GM23338 (cell line): ENCODE measurements at regions not wholly inside any gene's neighbourhood (a gene's known extent, or its start where the extent isn't known, plus 50 kb on each side); places are given as distances from the start of the nearest gene placed in this dataset.
A peak's percentile ranks its signal among the peaks of the same experiment; 100 is the strongest.

ENCODE experiments used
- ATAC-seq: fragments of 200-7000 bp; cut with Tn5 transposase; 3 replicates; pipeline ENCODE4 v1.9.1; 2020
- DNase-seq: peaks from one replicate; pipeline ENCODE4 v3.0.0-alpha.2; 2015; ENCODE audit warnings: low spot score
- H2AFZ ChIP-seq: fragments of 200-600 bp; sonication (generic); 2 replicates; pipeline ENCODE4 v1.8.0; 2016; ENCODE audit warnings: antibody characterized with exemption, mild to moderate bottlenecking, moderate library complexity
- H3F3A ChIP-seq: fragments of 200-600 bp; sonication (generic); replicated peaks from 2 replicates; pipeline ENCODE4 v1.8.0; 2017; ENCODE audit warnings: antibody characterized with exemption, mixed run types, low read depth
- H3K27ac ChIP-seq: fragments of 200-600 bp; sonication (generic); 2 replicates; pipeline ENCODE4 v1.6.1; 2016; ENCODE audit warnings: low read depth
- H3K27me3 ChIP-seq: fragments of 200-600 bp; sonication (generic); 2 replicates; pipeline ENCODE4 v1.8.0; 2016; ENCODE audit warnings: mild to moderate bottlenecking, mixed run types, moderate library complexity; ENCODE audit not compliant: insufficient read depth
- H3K36me3 ChIP-seq: fragments of 200-600 bp; sonication (generic); 2 replicates; pipeline ENCODE4 v1.8.0; 2016; ENCODE audit warnings: mild to moderate bottlenecking; ENCODE audit not compliant: insufficient read depth
- H3K4me1 ChIP-seq: fragments of 200-600 bp; sonication (generic); 2 replicates; pipeline ENCODE4 v1.8.0; 2016; ENCODE audit warnings: mild to moderate bottlenecking, moderate library complexity; ENCODE audit not compliant: insufficient read depth
- H3K4me2 ChIP-seq: fragments of 200-600 bp; sonication (generic); 2 replicates; pipeline ENCODE4 v1.7.1; 2017; ENCODE audit warnings: mixed run types
- H3K4me3 ChIP-seq: fragments of 200-600 bp; sonication (generic); 2 replicates; pipeline ENCODE4 v1.6.1; 2016; ENCODE audit warnings: mixed run types
- H3K79me2 ChIP-seq: fragments of 200-600 bp; sonication (generic); replicated peaks from 2 replicates; pipeline ENCODE4 v1.8.0; 2017; ENCODE audit warnings: mild to moderate bottlenecking; ENCODE audit not compliant: insufficient read depth
- H3K9me2 ChIP-seq: fragments of 200-600 bp; sonication (generic); 2 replicates; pipeline ENCODE4 v1.8.0; 2017; ENCODE audit not compliant: insufficient read depth
- H4K20me1 ChIP-seq: fragments of 200-600 bp; sonication (generic); replicated peaks from 2 replicates; pipeline ENCODE4 v1.8.0; 2017; ENCODE audit warnings: mild to moderate bottlenecking; ENCODE audit not compliant: insufficient read depth
- H3K27ac Mint-ChIP-seq: 2 replicates; pipeline ENCODE4 v1.8.0; 2020; ENCODE audit warnings: inconsistent platforms, mild to moderate bottlenecking, moderate library complexity, mixed read lengths
- H3K27me3 Mint-ChIP-seq: 3 replicates; pipeline ENCODE4 v1.8.0; 2022; ENCODE audit warnings: low read depth, mild to moderate bottlenecking, moderate library complexity, mixed read lengths, inconsistent platforms; ENCODE audit not compliant: insufficient read depth, poor library complexity
- H3K36me3 Mint-ChIP-seq: 3 replicates; pipeline ENCODE4 v1.8.0; 2021; ENCODE audit warnings: low read depth, mild to moderate bottlenecking, inconsistent platforms, moderate library complexity, mixed read lengths
- H3K4me1 Mint-ChIP-seq: 3 replicates; pipeline ENCODE4 v1.8.0; 2020; ENCODE audit warnings: mild to moderate bottlenecking, inconsistent platforms, mixed read lengths
- H3K4me3 Mint-ChIP-seq: 3 replicates; pipeline ENCODE4 v1.8.0; 2021; ENCODE audit warnings: moderate library complexity, mild to moderate bottlenecking, inconsistent platforms, mixed read lengths
- H3K9me3 Mint-ChIP-seq: 3 replicates; pipeline ENCODE4 v1.8.0; 2020; ENCODE audit warnings: moderate library complexity, mild to moderate bottlenecking, inconsistent platforms, mixed read lengths
- CREB1 ChIP-seq: fragments of 250-450 bp; sonication (Bioruptor Pico); IDR thresholded peaks from 2 replicates; pipeline ENCODE4 v1.5.0; 2020; ENCODE audit warnings: low read depth, mild to moderate bottlenecking, moderate library complexity
- CTCF ChIP-seq, 2 experiments: fragments of 200-600 bp in 1 of 2; sonication (generic) in 1 of 2; conservative IDR thresholded peaks; 2 replicates each; pipeline versions ENCODE4 v1.5.1 to v1.6.1; 2016 to 2017; ENCODE audit warnings: antibody characterized with exemption in 2 of 2, low read depth in 2 of 2, mild to moderate bottlenecking in 2 of 2, moderate library complexity in 1 of 2
- EZH2 ChIP-seq: fragments of 200-600 bp; sonication (generic); IDR thresholded peaks from one replicate; pipeline ENCODE4 v1.8.0; 2017; ENCODE audit warnings: antibody characterized with exemption, mild to moderate bottlenecking, low read depth; ENCODE audit not compliant: unreplicated experiment
- JUNB ChIP-seq: IDR thresholded peaks from one replicate; pipeline ENCODE4 v1.6.1; 2016; ENCODE audit warnings: antibody characterized with exemption; ENCODE audit not compliant: unreplicated experiment
- NANOG ChIP-seq: IDR thresholded peaks from 2 replicates; pipeline ENCODE4 v1.6.1; 2016; ENCODE audit warnings: antibody characterized with exemption, borderline replicate concordance
- POLR2AphosphoS5 ChIP-seq: IDR thresholded peaks from 2 replicates; pipeline ENCODE4 v1.6.1; 2016; ENCODE audit warnings: antibody characterized with exemption, low read depth
- STAT1 ChIP-seq: IDR thresholded peaks from one replicate; pipeline ENCODE4 v1.6.1; 2016; ENCODE audit warnings: antibody characterized with exemption; ENCODE audit not compliant: unreplicated experiment
- ZNF114 ChIP-seq: fragments of 250-450 bp; sonication (Bioruptor Pico); IDR thresholded peaks from 2 replicates; pipeline ENCODE4 v1.5.0; 2020; ENCODE audit warnings: mild to moderate bottlenecking, moderate library complexity
- TF ChIP-seq, protein P1 (sequence below): IDR thresholded peaks from 2 replicates; pipeline ENCODE4 v1.6.1; 2016; ENCODE audit warnings: antibody characterized with exemption

DNA sequence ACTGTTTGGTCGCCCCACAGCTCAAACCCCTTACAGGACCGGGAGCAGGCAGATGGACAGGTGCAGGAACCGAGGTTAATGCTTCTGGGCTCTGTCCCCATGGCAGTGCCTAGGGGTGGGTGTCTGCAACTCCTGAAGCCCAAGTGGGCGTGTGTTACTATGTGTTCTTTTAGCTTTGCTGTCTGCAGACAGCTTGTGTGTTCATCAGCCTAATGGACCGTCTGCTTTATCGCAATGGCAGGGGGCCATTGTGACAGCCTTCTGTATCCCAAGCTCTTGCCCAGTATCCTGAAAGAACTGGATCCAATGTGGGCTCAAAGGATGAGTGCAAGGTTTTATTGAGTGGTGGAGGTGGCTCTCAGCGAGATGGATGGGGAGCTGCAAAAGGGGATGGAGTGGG is 266.7 kb downstream of the CSNK1G3 start:
- Histone ChIP-seq H3F3A (no peaks in the 10 kb centered on the region), H3K4me3 (no peak overlapping the region), H4K20me1 (no peaks in the 10 kb centered on the region), H3K9me2 (peaks cover 21% of the 10 kb centered on the region; the same call in 1 of the 2 replicates), H3K27ac (no peak overlapping the region), H3K4me2 (no peak overlapping the region), H3K4me1 (no peaks in the 10 kb centered on the region), H2AFZ (0 out of 2 replicates have a peak overlapping the region, but pooled peaks have one; percentile 38), H3K36me3 (no peaks in the 10 kb centered on the region), H3K79me2 (no peaks in the 10 kb centered on the region), H3K27me3 (no peaks in the 10 kb centered on the region)
- DNase-seq, result no peak
- ATAC-seq, result no peak
- no peaks in the 10 kb centered on the region for H3K4me1 Mint-ChIP-seq
- H3K27ac Mint-ChIP-seq, result no peak overlapping the region
- no peaks in the 10 kb centered on the region; the same call in 2 of the 3 replicates for H3K9me3 Mint-ChIP-seq
- peaks cover 4% of the 10 kb centered on the region for H3K27me3 Mint-ChIP-seq
- no peaks in the 10 kb centered on the region for H3K36me3 Mint-ChIP-seq
- no peak for TF ChIP-seq ZNF114
- no peak for TF ChIP-seq STAT1
- H3K4me3 Mint-ChIP-seq, result no peak overlapping the region

- H3K27ac ChIP-seq, result no peak overlapping the region
- DNase-seq, result no peak
- no peak overlapping the region for H3K27ac Mint-ChIP-seq
- H3K9me3 Mint-ChIP-seq, result peaks cover 13% of the 10 kb centered on the region
- H3K27me3 ChIP-seq, result no peaks in the 10 kb centered on the region
- H3K36me3 ChIP-seq, result no peaks in the 10 kb centered on the region
- H3F3A ChIP-seq, result no peaks in the 10 kb centered on the region
- H3K36me3 Mint-ChIP-seq, result peaks cover 13% of the 10 kb centered on the region
- no peaks in the 10 kb centered on the region for H3K4me1 Mint-ChIP-seq
- no peak for TF ChIP-seq CREB1 (CRISPR knock-in tag)
- no peak for TF ChIP-seq NANOG
- TF ChIP-seq EZH2, result no peak
- TF ChIP-seq, protein P1, sequence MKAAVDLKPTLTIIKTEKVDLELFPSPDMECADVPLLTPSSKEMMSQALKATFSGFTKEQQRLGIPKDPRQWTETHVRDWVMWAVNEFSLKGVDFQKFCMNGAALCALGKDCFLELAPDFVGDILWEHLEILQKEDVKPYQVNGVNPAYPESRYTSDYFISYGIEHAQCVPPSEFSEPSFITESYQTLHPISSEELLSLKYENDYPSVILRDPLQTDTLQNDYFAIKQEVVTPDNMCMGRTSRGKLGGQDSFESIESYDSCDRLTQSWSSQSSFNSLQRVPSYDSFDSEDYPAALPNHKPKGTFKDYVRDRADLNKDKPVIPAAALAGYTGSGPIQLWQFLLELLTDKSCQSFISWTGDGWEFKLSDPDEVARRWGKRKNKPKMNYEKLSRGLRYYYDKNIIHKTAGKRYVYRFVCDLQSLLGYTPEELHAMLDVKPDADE, result no peak
- no peak for TF ChIP-seq POLR2AphosphoS5
- no peak for TF ChIP-seq CTCF (conservative IDR thresholded peaks at IDR 0.05; ENCODE audit: low read depth in 2 of 2)
- no peak for TF ChIP-seq JUNB
- no peaks in the 10 kb centered on the region for H3K79me2 ChIP-seq
- no peak for ATAC-seq
- no peak overlapping the region for H2AFZ ChIP-seq
- H3K4me3 Mint-ChIP-seq, result no peak overlapping the region
- H3K9me2 ChIP-seq, result peaks cover 30% of the 10 kb centered on the region
- H3K4me3 ChIP-seq, result no peak overlapping the region
- peaks cover 4% of the 10 kb centered on the region for H3K27me3 Mint-ChIP-seq
- H3K4me1 ChIP-seq, result no peaks in the 10 kb centered on the region
- no peak overlapping the region for H3K4me2 ChIP-seq
- H4K20me1 ChIP-seq, result no peaks in the 10 kb centered on the region
These were observed 264.8 kb downstream of the CSNK1G3 start for GRCh38 chr5:123776761-123777160.

DNA sequence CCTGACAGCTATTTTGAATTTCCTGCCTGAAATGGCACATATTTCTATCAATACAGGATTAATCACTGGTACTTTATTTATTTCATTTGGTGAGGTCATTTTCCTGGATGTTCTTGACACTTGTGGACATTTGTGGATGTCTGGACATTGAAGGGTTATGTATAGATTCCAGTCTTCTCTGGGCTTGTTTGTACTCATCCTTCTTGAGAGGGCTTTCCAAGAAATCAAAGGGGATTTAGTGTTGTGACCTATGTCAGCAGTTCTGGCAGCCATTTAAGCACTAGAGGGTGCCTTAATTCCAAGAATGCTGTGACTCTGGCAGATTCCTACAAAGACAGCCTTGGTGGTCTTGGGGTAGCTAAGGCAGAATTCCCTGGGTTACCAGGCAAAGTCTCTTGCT is 259.7 kb downstream of the CSNK1G3 start:
- Histone ChIP-seq H3K4me3 (no peak overlapping the region), H3K27ac (no peak overlapping the region), H3K36me3 (peaks cover 7% of the 10 kb centered on the region; the same call in 1 of the 2 replicates), H3K27me3 (no peaks in the 10 kb centered on the region), H2AFZ (no peak overlapping the region), H3K4me2 (no peak overlapping the region), H4K20me1 (no peaks in the 10 kb centered on the region), H3K79me2 (no peaks in the 10 kb centered on the region), H3K4me1 (no peaks in the 10 kb centered on the region), H3K9me2 (peaks cover 24% of the 10 kb centered on the region), H3F3A (no peaks in the 10 kb centered on the region)
- Mint-ChIP-seq H3K27ac (no peak overlapping the region), H3K4me3 (no peak overlapping the region), H3K36me3 (peaks cover 24% of the 10 kb centered on the region), H3K27me3 (peaks cover 2% of the 10 kb centered on the region), H3K9me3 (peaks cover 24% of the 10 kb centered on the region), H3K4me1 (no peaks in the 10 kb centered on the region)
- DNase-seq (peak; percentile 10), ATAC-seq (no peak)
- peak in 1 of 2 experiments; percentile 40; a peak in 2 of 4 replicates for TF ChIP-seq CTCF (conservative IDR thresholded peaks at IDR 0.05; ENCODE audit: low read depth in 2 of 2)
